Activated CD4-positive, alpha-beta T cell treated with anti-CD3 and anti-CD28 coated beads, Interleukin-2, Interleukin-6, amounts not matched to agents 100 ng/mL and 50 ng/mL, durations not matched to agents 16 hours and 8 hours (primary cell): ENCODE measurements at regions not wholly inside any gene's neighbourhood (a gene's known extent, or its start where the extent isn't known, plus 50 kb on each side); places are given as distances from the start of the nearest gene placed in this dataset.
"Not testable (repeated sequence)": the region's sequence is repeated elsewhere in the genome, so short reads cannot be mapped to it uniquely, and the experiment has no call there.

ENCODE experiments used
- DNase-seq: peaks from one replicate; pipeline ENCODE4 v3.0.0-alpha.2; 2020

DNA sequence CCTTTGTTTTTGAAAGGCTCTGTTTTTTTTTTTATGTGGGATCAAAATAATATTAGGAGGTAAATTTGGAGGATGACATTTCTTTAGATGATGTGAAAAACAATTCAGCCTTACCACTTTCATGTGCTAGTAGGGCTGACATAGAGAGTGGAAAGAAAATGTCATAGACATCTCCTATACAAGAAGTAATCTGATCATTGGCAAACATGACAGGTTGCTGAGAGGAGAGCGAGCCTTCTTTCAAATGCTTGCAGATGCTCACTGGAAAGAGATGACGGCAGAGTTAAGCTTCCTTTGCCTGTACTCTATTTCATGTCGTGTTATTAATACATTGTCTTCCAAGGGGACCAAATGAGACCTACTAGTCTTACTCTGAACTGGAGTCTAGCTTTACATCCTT lies 160.1 kb upstream of the DAP start:
- DNase-seq = no peak

DNA sequence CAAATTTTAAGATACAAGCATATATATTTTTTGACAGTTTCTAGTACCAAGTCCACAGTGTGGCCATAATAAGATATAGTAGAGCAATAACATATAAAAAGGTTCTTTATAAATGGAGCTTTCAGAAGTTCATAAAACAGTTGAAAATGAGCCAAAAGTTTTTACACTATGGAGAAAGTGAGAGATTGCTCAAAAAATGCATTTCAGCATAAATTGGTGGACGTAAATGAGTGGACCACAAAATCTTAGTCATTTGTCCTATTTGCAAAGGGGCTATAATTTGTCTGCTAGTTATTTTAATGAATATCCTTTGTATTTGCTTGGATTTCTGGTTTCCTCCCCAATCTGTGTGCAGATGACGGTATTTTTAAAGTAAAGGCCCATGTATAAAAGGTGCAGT lies 159.4 kb upstream of the DAP start:
- no peak for DNase-seq

DNA sequence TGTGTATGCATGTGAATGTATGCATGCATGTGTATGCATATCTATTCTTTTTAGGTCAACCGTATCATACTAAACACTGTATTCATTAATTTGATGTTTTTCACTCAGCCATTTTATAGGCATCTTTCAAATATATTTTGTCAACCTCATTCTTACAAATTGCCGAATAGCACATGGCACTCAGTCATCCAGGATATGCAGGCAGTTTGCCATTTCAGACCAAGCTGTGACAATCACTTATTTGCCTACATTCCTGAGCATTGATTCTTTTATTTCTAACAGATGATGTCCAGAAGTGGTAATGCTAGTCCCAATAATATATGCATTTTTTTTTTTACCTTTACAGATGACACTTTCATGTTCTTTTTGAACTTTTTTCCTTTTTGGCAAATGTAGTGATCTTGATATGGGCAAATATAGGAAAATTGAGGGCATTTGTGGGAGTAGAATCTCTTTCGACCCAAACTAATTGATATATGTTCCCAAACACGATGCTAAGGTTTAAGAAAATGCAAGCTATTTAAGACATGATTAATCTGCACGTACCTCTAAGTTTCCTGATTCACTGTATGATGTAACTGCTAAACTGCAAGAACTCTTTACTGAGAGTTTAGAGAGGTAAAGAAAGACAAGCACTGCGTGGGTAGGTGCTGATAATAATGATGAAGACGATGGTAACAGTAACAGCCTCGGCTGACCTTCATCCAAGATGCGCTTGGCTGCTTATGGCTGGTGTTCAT lies 153.9 kb upstream of the DAP start:
- DNase-seq = no peak

DNA sequence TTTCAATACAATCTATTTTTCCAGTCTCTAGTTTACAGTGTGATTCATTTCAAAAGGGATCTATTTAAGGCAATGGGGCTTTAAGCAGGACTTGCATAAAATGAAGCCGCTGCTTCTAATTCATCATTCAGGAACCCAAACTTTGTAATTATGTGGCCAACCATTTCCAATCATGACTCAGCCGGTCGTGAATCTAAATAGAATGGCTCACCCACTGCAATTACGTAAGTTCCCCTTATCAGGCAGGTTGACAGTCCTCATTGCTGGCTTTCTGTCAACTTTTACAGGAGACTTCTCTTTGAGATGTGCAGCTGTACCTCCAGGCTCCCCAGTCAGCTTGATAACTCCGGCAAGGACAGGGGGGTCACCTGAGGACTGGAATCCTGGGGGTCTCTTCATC lies 152.8 kb upstream of the DAP start:
- peak; percentile 7 for DNase-seq

DNA sequence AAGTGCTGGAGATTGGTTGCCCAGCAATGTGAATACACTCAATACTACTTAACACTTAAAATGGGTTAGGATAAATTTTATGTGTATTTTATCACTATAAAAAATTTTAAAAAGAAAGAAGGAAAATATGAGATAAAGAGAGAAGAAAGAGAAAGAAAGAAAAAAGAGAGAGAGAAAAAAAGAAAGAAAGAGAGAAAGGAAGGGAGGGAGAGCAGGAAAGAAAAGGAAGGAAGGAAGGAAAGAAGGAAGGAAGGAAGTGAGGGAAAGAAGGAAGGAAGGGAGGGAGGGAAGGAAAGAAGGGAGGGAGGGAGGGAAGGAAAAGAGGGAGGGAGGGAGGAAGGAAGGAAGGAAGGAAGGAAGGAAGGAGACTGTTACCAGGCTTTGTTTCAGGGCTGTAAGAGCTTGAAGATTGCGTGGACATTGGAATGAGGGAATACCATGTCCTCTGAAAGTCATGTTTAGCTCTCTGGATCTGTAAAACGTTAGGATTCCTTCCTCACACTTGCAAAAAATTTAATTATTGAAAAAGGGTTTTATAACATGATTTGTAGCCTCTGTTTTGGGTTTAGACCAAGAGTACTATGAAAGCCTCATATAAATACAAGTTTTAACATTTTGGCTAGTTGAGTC lies 152.3 kb upstream of the DAP start:
- no peak for DNase-seq

DNA sequence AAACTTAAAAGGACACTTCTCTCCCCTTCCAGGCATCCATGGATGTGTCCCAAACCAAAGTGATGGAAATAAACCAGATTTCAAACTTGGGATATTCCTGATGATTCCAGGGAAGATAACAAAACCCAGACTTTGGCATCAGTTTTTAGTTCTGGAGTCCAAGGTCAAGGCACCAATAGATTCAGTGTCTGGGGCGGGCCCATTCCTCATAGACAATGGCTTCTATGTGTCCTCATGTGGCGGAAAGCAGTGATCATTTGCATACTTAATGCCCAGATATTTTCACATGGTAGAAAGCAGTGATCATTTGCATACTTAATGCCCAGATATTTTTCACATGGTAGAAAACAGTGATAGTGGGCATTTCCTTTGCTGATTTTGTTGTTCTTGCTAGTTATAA lies 151.4 kb upstream of the DAP start:
- DNase-seq = no peak

DNA sequence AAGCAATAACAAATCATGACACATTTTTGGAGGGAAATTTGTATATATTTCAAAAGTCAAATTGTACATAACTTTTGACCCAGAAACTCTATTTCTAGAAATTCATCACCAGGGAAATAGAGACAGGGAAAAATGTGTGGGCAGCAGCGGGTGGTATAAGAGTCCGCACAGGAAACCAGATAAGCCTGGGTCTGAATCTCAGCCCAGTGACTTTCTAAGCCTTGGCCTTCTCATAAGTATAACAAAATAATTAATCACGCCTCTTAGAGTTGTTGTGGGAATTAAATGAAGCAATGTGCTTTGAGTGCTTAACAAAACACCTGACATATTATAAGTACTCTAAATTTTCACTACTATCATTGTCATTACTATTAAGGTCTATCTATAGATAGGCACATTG lies 149.2 kb upstream of the DAP start:
- no peak for DNase-seq

DNA sequence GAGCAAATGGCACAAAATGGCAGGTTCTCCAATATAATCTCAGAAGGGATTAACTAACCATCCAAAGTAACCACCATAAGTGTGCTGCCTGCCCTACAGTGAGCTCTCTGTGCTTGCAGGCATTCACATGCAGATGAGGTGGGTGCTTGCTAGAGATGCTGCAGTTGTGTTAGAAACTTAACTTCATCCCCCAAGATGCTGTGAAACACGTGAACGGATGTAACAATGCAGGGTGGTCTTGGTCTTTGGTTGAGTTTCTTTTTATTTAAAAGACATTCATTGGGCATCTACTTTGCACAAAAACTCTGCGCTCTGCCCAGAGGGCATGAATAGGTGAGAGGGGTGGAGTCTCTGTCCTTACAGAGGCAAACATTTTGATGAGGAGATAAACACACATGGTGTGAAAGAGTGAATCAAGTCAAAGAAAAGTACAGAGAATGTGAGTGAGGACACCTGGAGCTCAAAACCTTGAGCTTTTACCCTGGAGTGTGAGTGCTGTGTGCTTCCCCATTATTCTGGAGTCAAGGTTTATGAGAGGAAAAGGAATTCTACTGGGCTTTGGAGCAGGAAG lies 143.9 kb upstream of the DAP start:
- DNase-seq = no peak

DNA sequence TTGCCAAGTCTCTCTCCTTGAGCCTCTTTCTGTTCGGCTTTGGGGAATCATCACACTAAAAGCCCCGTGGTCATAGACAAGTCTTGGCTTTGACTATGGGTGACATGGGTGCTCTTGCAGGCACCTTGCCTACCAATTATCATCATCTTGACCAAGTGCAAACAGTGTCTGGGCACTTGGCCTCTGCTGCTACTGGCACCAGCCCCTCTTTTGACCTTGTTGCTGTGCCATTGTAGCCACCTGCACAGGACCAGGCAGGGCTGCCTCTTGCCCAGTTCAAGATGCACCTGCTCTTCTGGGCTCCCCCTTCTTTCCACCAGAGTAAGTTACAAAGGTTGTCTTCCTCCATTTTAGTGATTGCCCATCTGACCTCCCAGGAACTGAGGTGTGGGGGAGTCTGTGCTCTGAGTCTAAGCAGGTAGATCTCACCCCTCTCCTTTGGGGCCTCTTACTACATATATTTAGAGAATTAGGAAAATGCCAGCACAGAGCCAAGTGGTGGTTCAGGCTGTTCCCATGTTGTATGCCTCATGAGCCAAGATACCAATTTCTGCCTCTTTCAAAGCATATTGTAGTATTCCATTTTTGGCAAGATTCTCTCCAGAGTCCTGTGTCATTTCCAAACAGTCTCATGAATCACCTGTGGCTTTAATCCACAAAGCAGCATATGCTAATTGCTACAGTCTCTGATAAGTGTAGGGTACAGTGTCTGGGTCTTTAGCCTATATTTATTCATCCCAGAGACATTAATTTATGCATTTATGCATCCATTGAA lies 142.9 kb upstream of the DAP start:
- no peak for DNase-seq

DNA sequence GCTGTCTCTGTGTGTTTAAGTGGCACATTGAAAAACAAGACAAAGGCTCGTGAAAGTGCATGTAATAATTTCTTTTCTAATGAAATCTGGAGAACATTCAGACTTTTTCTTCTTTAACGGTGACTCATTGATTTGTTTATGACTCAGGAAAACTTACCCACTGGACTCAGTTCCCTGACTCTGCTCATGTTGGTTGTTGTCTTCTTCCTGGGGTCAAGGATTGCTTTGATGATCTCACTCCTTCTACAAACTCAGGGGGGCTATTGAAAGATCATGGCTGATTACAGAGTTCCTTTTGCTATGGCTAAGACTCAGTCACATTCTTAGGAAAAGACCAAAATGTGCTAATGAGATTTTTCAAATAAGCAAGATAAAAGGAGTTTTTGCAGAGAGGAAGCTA lies 141.1 kb upstream of the DAP start:
- no peak for DNase-seq

DNA sequence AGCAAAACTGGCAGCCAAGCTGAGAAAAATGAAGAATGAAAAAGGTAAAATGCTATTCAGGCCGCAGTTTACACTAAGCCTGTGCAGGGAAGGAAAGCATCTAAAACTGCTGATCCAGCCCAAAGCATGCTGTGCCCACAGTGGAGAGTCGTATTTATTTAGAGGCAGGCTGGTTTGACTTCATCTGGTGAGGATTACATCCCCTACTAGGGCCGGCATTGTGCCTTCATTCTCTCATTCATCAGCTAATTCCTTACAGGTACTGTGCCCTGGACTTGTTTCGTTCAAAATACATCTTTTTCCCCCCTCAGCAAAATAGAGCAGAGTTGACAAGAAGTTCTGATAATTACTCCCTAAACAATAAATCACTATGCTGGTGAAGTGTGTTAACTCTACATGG lies 137.5 kb upstream of the DAP start:
- no peak for DNase-seq

DNA sequence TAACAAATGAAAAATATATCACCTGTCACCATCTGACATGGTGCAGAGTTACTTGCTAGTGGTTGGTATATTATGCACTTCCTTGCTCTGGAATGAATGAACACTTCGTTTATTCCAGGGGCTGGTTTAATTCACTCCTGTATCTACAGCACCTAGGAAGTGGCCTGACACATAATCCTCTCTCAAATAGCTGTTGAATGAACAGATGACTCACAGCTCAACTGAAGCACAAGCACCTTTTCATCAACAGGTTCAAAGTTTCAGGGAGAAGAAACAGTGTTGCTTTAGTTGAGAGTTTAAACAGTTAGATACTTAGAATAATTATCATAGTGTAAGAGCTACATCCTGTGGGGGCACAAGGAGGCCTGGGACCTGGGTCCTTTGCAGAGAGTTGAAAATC lies 135.0 kb upstream of the DAP start:
- no peak for DNase-seq

DNA sequence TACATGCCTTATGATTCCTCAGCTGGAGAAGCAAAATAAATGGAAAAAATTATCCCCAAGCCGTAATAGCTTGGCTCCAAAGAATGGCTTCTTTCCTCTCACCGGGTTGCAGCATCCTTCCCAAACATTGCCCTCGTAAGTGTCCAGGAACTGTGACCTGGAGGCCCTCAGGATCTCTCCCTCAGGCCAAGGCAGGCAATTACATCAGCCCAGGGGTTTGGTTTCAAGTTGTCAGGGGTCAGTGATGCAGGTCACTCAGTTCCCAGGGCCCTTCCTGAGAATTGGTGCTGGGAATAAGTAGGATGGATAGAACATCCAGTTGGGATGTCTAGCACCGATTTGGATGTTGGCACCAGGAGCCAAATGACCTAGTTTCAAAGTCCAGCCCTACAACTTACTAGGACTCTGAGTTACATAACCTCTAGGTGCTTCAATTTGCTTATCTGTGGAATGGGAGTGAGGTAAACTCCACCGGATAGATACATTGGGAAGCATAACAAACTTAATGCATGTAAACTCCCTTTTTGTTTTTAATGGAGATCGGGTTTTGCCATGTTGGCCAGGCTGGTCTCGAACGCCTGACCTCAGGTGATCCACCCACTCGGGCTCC lies 133.5 kb upstream of the DAP start:
- no peak for DNase-seq

DNA sequence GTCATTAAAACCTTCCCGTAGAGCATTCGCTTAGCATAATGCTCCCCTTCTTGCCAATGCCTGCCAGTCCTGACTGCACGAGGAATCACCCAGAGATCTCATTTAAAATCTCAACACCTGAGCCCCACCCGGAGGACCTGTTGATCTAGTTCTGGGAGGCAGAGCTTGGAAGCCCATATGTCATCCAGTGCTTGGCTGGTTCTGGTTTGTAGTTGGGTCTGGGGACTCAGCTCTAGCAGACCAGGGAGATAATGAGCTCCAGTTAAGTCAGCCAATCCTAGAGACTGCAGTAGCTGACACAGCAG lies 131.8 kb upstream of the DAP start:
- DNase-seq = no peak

DNA sequence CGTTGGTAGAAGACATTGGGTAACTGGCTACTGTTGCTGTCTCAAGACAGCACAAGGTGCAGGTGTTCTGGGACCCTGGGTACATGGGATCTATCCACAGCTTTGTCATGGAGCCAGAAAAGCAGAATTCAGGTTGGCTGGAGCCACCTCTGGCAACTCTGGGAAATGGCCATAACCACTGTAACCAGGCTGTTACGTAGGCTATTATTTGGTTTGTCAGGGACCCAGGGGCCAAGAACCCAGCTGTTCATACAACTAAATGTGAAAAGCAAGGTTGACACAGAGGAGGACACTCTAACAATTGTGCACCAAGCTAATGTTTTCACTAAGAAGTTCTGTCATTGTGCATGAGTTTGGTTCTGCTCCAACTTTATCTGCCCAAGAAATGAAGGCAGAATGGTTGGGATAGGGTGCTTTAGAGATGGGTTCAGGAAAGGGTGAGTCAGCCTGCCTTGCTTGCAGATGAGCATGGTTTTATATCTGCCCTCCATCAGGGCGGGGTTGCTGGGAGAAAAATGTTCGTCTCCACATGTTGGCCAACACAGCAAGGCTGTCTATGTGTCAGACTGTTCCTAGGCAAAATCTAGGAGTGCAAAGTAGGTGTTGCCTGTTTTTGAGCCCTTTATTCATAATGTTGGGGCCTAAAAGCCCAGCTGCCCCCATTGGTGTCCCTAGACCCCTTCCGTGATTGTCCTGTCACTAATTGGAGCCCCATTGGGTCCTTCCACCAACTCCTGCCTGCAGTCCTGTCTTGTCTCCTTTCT lies 131.3 kb upstream of the DAP start:
- no peak for DNase-seq

DNA sequence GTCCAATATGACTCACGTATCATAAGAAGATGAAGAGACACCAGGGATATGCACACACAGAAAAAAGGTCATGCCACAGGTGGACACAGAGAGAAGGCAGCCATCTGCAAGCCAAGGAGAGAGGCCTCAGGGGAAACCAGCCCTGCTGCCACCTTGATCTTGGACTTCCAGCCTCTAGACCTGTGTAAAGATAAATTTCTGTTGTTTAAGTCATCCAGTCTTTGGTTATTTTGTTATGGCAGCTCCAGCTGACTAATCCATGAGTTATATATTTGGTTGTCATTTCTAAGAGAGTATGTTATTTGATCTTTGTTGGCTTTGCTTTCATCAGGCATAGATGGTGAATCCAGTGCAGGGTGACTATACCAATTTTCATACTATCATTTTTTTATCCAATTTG lies 130.2 kb upstream of the DAP start:
- no peak for DNase-seq

DNA sequence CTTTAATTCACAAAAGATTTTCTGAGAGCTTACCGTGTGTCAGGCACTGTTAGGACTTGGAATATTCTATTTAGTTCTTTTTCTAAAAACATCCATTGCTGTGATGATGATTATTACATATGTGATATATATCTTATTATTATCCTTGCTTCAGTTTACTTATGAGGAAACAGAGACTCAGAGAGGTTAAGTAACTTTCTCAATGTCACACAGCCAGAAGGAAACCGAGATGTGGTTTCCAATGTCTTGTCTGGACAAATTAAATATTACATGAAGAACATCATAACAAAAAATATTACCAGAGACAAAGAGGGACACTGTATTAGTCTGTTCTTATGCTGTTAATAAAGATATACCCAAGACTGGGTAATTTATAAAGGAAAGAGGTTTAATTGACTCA lies 125.5 kb upstream of the DAP start:
- DNase-seq = no peak

DNA sequence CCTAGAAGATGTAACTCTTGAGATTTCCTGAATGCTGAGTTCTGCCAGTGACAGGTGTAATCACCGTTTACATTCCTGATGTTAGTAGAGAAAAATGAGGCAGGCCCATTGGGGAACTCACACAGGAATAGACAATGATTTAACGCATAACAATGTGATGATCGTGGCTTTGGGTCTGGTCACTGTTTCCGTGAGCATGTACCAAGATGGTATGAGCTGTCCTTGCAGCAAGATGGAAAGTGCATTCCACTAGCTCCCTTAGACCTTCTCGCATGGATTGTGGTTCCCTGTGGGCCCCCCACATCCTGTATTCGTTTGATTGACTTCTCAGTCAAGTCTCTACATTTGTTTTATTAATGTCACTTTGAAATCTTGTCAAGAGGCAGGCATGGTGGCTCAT lies 124.0 kb upstream of the DAP start:
- no peak for DNase-seq

DNA sequence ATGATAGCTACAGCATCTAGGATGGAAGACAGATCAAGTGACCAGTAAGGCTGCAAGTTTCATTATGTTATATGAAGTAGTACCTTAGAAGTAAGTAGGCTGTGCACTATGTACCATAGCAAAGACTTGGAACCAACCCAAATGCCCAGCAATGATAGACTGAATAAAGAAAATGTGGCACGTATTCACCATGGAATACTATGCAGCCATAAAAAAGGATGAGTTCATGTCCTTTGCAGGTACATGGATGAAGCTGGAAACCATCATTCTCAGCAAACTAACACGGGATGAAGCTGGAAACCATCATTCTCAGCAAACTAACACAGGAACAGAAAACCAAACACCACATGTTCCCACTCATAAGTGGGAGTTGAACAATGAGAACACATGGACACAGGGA lies 122.9 kb upstream of the DAP start:
- DNase-seq = not testable (repeated sequence)

DNA sequence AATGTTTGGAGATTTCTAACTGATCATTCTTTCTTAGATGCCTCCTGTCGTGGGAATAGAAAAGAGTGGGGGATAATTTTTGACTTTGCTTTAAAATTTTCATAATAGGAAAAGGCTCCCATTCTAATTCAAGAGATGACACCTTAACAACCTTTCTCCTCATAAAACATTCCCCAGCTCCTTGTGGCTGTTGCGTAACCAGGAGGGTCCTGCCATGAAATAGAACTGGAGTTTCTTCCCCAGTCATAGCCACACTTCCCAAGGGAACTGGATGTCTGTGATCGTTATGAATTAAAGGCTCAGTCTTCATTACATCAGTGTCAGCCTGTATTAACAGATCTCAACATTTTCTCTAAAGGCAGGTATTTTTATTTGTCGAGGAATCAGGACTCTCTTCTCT lies 119.9 kb upstream of the DAP start:
- no peak for DNase-seq

DNA sequence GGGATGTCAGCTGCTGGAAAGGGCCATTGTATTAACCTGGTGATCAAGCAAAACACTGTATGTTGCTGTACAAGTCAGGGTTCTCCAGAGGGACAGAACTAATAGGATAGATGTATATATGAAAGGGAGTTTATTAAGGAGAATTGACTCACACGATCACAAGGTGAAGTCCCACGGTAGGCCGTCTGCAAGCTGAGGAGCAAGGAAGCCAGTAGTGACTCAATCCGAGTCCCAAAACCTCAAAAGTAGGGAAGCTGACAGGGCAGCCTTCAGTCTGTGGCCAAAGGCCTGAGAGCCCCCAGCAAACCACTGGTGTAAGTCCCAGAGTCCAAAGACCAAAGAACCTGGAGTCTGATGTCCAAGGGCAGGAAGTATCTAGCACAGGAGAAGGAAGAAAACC lies 116.0 kb upstream of the DAP start:
- DNase-seq = not testable (repeated sequence)

DNA sequence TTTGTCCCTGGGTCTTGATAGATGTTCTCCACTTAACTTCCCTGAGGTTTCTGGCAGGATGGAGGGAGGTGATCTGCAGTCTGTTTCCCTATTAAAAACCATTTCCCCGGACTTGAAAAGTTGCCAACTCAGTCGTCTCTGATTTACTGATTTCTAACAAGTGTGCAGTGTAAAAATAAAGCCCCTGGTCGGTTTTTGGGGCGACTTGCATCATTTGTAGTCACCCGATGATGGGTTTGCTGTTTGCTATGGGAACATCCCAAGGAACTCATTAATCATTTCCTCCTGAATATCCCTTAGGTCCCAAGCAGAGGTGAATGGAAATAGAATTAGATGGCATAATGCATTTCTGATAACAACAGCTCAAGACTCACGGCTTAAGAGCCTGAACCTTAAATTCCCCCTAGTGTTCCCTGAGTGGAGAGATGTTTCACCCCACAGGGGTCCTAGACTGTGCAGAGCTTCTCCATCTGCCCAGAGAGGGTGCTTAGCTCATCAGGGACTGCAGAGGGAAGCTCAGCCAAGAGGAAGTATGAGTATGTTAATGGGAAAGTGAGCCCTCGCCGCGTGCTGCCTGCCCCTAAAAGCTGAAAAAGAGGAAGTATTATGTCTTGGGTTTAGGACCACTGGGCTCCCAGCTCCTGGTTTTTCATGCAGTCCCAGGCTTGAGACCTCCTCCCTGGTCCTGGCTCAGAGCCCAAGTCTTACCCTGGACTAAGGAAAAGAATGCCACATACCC lies 115.1 kb upstream of the DAP start:
- DNase-seq = no peak
